ENCODE measurements at regions not wholly inside any gene's neighbourhood (a gene's known extent, or its start where the extent isn't known, plus 50 kb on each side); places are given as distances from the start of the nearest gene placed in this dataset.

GRCh38 chr12:19006626-19007137 is 122.9 kb upstream of the PLEKHA5 start:
- no peak for TF ChIP-seq CTCF (conservative IDR thresholded peaks at IDR 0.05; ENCODE audit: low read length)
- TF ChIP-seq EZH2phosphoT487 (IDR thresholded peaks at IDR 0.05; ENCODE audit: borderline replicate concordance) = no peak

Measured in Loucy (cell line).